Suprapubic skin (tissue), 4 donors: ENCODE measurements at regions not wholly inside any gene's neighbourhood (a gene's known extent, or its start where the extent isn't known, plus 50 kb on each side); places are given as distances from the start of the nearest gene placed in this dataset.

Source experiments
- CTCF ChIP-seq, 2 donors: fragments of 200-600 bp in 1 of 2; fragments of 450-650 bp in 1 of 2; sonication (generic) in 1 of 2; IDR thresholded peaks; one replicate each; pipeline ENCODE4 v1.5.1; 2016 to 2019; ENCODE audit warnings: antibody characterized with exemption in 2 of 2, mild to moderate bottlenecking in 1 of 2, moderate library complexity in 1 of 2
- POLR2A ChIP-seq, 2 donors: fragments of 450-650 bp; IDR thresholded peaks; one replicate each; pipeline ENCODE4 v1.6.1; 2017; ENCODE audit warnings: antibody characterized with exemption in 2 of 2, mild to moderate bottlenecking in 2 of 2, moderate library complexity in 2 of 2
- POLR2AphosphoS5 ChIP-seq, 3 donors: sonication (generic); formaldehyde crosslinking; IDR thresholded peaks; one replicate each; pipeline ENCODE4 v1.6.1; 2017; ENCODE audit warnings: antibody characterized with exemption in 3 of 3

GRCh38 chr16:16997349-16997748 lies 473.4 kb downstream of the XYLT1 start:
- TF ChIP-seq CTCF (IDR thresholded peaks at IDR 0.05) (no peak), POLR2A (IDR thresholded peaks at IDR 0.05) (no peak), POLR2AphosphoS5 (IDR thresholded peaks at IDR 0.05) (no peak)
